ENCODE measurements at regions not wholly inside any gene's neighbourhood (a gene's known extent, or its start where the extent isn't known, plus 50 kb on each side); places are given as distances from the start of the nearest gene placed in this dataset.

GRCh38 chr19:31497709-31498108, 148.5 kb upstream of the TSHZ3 start:
- H3K4me3 ChIP-seq (ENCODE audit: low read length), result no peak overlapping the region
- no peaks in the 10 kb centered on the region for H3K27me3 ChIP-seq (ENCODE audit: control insufficient read depth, insufficient read depth, low read length)
- H3K36me3 ChIP-seq (ENCODE audit: control insufficient read depth, insufficient read depth, low read length), result no peaks in the 10 kb centered on the region
- H3K9ac ChIP-seq (ENCODE audit: low read length), result no peak overlapping the region
- no peaks in the 10 kb centered on the region for H3K4me1 ChIP-seq (ENCODE audit: control insufficient read depth, insufficient read depth, low read length)
- H3K27ac ChIP-seq (ENCODE audit: low read depth, low read length), result no peak overlapping the region

GRCh38 chr19:31498781-31499180, 149.5 kb upstream of the TSHZ3 start:
- H3K4me1 ChIP-seq (ENCODE audit: control insufficient read depth, insufficient read depth, low read length), result no peaks in the 10 kb centered on the region
- no peaks in the 10 kb centered on the region for H3K36me3 ChIP-seq (ENCODE audit: control insufficient read depth, insufficient read depth, low read length)
- H3K27ac ChIP-seq (ENCODE audit: low read depth, low read length), result no peak overlapping the region
- no peaks in the 10 kb centered on the region for H3K27me3 ChIP-seq (ENCODE audit: control insufficient read depth, insufficient read depth, low read length)
- H3K4me3 ChIP-seq (ENCODE audit: low read length), result no peak overlapping the region
- H3K9ac ChIP-seq (ENCODE audit: low read length), result no peak overlapping the region

GRCh38 chr19:31499281-31500196, 150.3 kb upstream of the TSHZ3 start:
- Histone ChIP-seq H3K36me3 (ENCODE audit: control insufficient read depth, insufficient read depth, low read length) (no peaks in the 10 kb centered on the region), H3K27me3 (ENCODE audit: control insufficient read depth, insufficient read depth, low read length) (no peaks in the 10 kb centered on the region), H3K4me3 (ENCODE audit: low read length) (no peak overlapping the region), H3K4me1 (ENCODE audit: control insufficient read depth, insufficient read depth, low read length) (no peaks in the 10 kb centered on the region), H3K27ac (ENCODE audit: low read depth, low read length) (no peak overlapping the region), H3K9ac (ENCODE audit: low read length) (no peak overlapping the region)

- no peak overlapping the region for H3K4me3 ChIP-seq (ENCODE audit: low read length)
- no peaks in the 10 kb centered on the region for H3K27me3 ChIP-seq (ENCODE audit: control insufficient read depth, insufficient read depth, low read length)
- H3K9ac ChIP-seq (ENCODE audit: low read length), result no peak overlapping the region
- no peak overlapping the region for H3K27ac ChIP-seq (ENCODE audit: low read depth, low read length)
- H3K36me3 ChIP-seq (ENCODE audit: control insufficient read depth, insufficient read depth, low read length), result no peaks in the 10 kb centered on the region
- no peaks in the 10 kb centered on the region for H3K4me1 ChIP-seq (ENCODE audit: control insufficient read depth, insufficient read depth, low read length)
Measured at GRCh38 chr19:31500197-31500830, 151.1 kb upstream of the TSHZ3 start.

- no peak overlapping the region for H3K27ac ChIP-seq (ENCODE audit: low read depth, low read length)
Measured at GRCh38 chr19:31500946-31501345, 151.7 kb upstream of the TSHZ3 start.

GRCh38 chr19:31501427-31502195, 152.4 kb upstream of the TSHZ3 start:
- Histone ChIP-seq H3K4me1 (ENCODE audit: control insufficient read depth, insufficient read depth, low read length) (no peaks in the 10 kb centered on the region), H3K36me3 (ENCODE audit: control insufficient read depth, insufficient read depth, low read length) (no peaks in the 10 kb centered on the region), H3K4me3 (ENCODE audit: low read length) (no peak overlapping the region), H3K27me3 (ENCODE audit: control insufficient read depth, insufficient read depth, low read length) (no peaks in the 10 kb centered on the region), H3K27ac (ENCODE audit: low read depth, low read length) (no peak overlapping the region), H3K9ac (ENCODE audit: low read length) (no peak overlapping the region)

More at GRCh38 chr19:31500946-31501345, 151.7 kb upstream of the TSHZ3 start:
- H3K4me1 ChIP-seq (ENCODE audit: control insufficient read depth, insufficient read depth, low read length), result no peaks in the 10 kb centered on the region
- H3K27me3 ChIP-seq (ENCODE audit: control insufficient read depth, insufficient read depth, low read length), result no peaks in the 10 kb centered on the region
- H3K9ac ChIP-seq (ENCODE audit: low read length), result no peak overlapping the region
- H3K36me3 ChIP-seq (ENCODE audit: control insufficient read depth, insufficient read depth, low read length), result no peaks in the 10 kb centered on the region
- H3K4me3 ChIP-seq (ENCODE audit: low read length), result no peak overlapping the region

GRCh38 chr19:31502536-31503170, 153.4 kb upstream of the TSHZ3 start:
- H3K27me3 ChIP-seq (ENCODE audit: control insufficient read depth, insufficient read depth, low read length), result no peaks in the 10 kb centered on the region
- H3K9ac ChIP-seq (ENCODE audit: low read length), result no peak overlapping the region
- no peak overlapping the region for H3K4me3 ChIP-seq (ENCODE audit: low read length)
- H3K27ac ChIP-seq (ENCODE audit: low read depth, low read length), result no peak overlapping the region
- H3K4me1 ChIP-seq (ENCODE audit: control insufficient read depth, insufficient read depth, low read length), result no peaks in the 10 kb centered on the region
- H3K36me3 ChIP-seq (ENCODE audit: control insufficient read depth, insufficient read depth, low read length), result no peaks in the 10 kb centered on the region

- H3K27me3 ChIP-seq (ENCODE audit: control insufficient read depth, insufficient read depth, low read length), result no peaks in the 10 kb centered on the region
- no peaks in the 10 kb centered on the region for H3K4me1 ChIP-seq (ENCODE audit: control insufficient read depth, insufficient read depth, low read length)
- H3K4me3 ChIP-seq (ENCODE audit: low read length), result no peak overlapping the region
- no peaks in the 10 kb centered on the region for H3K36me3 ChIP-seq (ENCODE audit: control insufficient read depth, insufficient read depth, low read length)
- H3K27ac ChIP-seq (ENCODE audit: low read depth, low read length), result no peak overlapping the region
- no peak overlapping the region for H3K9ac ChIP-seq (ENCODE audit: low read length)
Measured at GRCh38 chr19:31503211-31503610, 154.0 kb upstream of the TSHZ3 start.

- Histone ChIP-seq H3K4me1 (ENCODE audit: control insufficient read depth, insufficient read depth, low read length) (no peaks in the 10 kb centered on the region), H3K36me3 (ENCODE audit: control insufficient read depth, insufficient read depth, low read length) (no peaks in the 10 kb centered on the region), H3K9ac (ENCODE audit: low read length) (no peak overlapping the region), H3K27me3 (ENCODE audit: control insufficient read depth, insufficient read depth, low read length) (no peaks in the 10 kb centered on the region), H3K27ac (ENCODE audit: low read depth, low read length) (no peak overlapping the region), H3K4me3 (ENCODE audit: low read length) (no peak overlapping the region)
Measured at GRCh38 chr19:31504221-31504620, 155.0 kb upstream of the TSHZ3 start.

GRCh38 chr19:31505596-31505910, 156.3 kb upstream of the TSHZ3 start:
- H3K9ac ChIP-seq (ENCODE audit: low read length), result no peak overlapping the region
- no peaks in the 10 kb centered on the region for H3K36me3 ChIP-seq (ENCODE audit: control insufficient read depth, insufficient read depth, low read length)
- H3K27me3 ChIP-seq (ENCODE audit: control insufficient read depth, insufficient read depth, low read length), result no peaks in the 10 kb centered on the region
- H3K27ac ChIP-seq (ENCODE audit: low read depth, low read length), result no peak overlapping the region
- no peak overlapping the region for H3K4me3 ChIP-seq (ENCODE audit: low read length)
- no peaks in the 10 kb centered on the region for H3K4me1 ChIP-seq (ENCODE audit: control insufficient read depth, insufficient read depth, low read length)

- no peak overlapping the region for H3K27ac ChIP-seq (ENCODE audit: low read depth, low read length)
- H3K36me3 ChIP-seq (ENCODE audit: control insufficient read depth, insufficient read depth, low read length), result no peaks in the 10 kb centered on the region
- H3K27me3 ChIP-seq (ENCODE audit: control insufficient read depth, insufficient read depth, low read length), result no peaks in the 10 kb centered on the region
- no peaks in the 10 kb centered on the region for H3K4me1 ChIP-seq (ENCODE audit: control insufficient read depth, insufficient read depth, low read length)
- no peak overlapping the region for H3K9ac ChIP-seq (ENCODE audit: low read length)
- H3K4me3 ChIP-seq (ENCODE audit: low read length), result no peak overlapping the region
Measured at GRCh38 chr19:31506102-31506501, 156.9 kb upstream of the TSHZ3 start.

- Histone ChIP-seq H3K27ac (ENCODE audit: low read depth, low read length) (no peak overlapping the region), H3K27me3 (ENCODE audit: control insufficient read depth, insufficient read depth, low read length) (no peaks in the 10 kb centered on the region), H3K4me3 (ENCODE audit: low read length) (no peak overlapping the region), H3K36me3 (ENCODE audit: control insufficient read depth, insufficient read depth, low read length) (no peaks in the 10 kb centered on the region), H3K9ac (ENCODE audit: low read length) (no peak overlapping the region), H3K4me1 (ENCODE audit: control insufficient read depth, insufficient read depth, low read length) (no peaks in the 10 kb centered on the region)
Measured at GRCh38 chr19:31510635-31511034, 161.4 kb upstream of the TSHZ3 start.

Data from rectal smooth muscle tissue (tissue), 1 donor.